Stimulated activated CD8-positive, alpha-beta memory T cell treated with anti-CD3 and anti-CD28 coated beads, Interleukin-12 subunit alpha, Interleukin-12 subunit beta, amount 100 ng/mL, for 24 hours (primary cell): ENCODE measurements at regions not wholly inside any gene's neighbourhood (a gene's known extent, or its start where the extent isn't known, plus 50 kb on each side); places are given as distances from the start of the nearest gene placed in this dataset.

Source experiments
- DNase-seq: peaks from one replicate; pipeline ENCODE4 v3.0.0-alpha.2; 2020; ENCODE audit errors: extremely low read depth

DNA sequence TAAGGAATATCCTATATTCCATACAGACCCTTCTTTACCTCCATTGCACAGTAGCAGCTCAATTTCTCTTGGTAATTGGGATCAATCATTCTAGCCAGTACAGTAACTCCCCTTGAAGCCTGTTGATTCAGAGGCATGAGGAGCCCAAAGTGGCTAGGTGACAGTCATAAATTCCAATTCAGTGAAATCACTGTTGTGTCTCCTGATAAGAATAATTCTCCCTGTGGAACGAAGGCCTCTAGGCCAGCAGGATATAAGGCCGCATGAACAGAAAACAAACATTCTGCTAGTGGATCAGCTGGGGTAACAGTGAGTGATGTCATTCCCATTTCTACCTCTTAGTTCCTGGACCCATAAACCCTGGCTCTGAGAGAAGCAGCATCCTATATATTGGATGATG lies 696.3 kb downstream of the NR2F2 start:
- DNase-seq: no peak

GRCh38 chr15:97027772-97028171 lies 697.3 kb downstream of the NR2F2 start:
- no peak for DNase-seq

DNA sequence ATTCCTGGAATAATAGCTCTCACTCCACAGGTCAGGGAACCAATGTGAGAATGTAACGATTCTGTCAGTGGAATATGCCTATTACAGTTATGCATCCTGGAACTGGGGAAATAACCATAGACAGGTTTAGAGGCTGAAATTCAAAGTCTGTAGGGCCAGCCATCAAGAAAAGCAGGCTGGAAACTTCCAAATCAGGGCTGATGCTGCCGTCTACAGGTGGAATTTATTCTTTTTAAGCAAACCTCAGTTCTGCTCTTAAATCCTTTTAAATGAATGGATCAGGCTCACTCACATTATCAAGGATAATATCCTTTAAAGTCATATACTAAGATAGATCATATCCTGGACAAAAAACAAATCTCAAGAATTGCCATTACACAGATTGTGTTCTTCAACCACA lies 699.8 kb downstream of the NR2F2 start:
- no peak for DNase-seq

GRCh38 chr15:97036301-97036700 lies 705.8 kb downstream of the NR2F2 start:
- DNase-seq: no peak

DNA sequence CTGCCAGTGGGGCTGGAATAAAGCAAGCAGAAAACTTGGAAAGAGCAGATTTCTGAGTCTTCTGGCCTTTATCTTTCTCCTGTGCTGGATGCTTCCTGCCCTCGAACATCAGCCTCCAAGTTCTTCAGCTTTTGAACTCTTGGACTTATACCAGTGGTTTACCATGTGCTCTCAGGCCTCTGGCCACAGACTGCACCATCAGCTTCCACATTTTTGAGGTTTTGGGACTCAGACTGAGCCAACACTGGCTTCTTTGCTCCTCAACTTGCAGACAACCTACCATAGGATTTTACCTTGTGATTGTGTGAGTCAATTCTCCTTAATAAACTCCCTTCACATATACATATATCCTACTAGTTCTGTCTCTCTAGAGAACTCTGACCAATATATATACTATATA lies 706.6 kb downstream of the NR2F2 start:
- no peak for DNase-seq

GRCh38 chr15:97045666-97046421 lies 715.3 kb downstream of the NR2F2 start:
- DNase-seq: no peak

DNA sequence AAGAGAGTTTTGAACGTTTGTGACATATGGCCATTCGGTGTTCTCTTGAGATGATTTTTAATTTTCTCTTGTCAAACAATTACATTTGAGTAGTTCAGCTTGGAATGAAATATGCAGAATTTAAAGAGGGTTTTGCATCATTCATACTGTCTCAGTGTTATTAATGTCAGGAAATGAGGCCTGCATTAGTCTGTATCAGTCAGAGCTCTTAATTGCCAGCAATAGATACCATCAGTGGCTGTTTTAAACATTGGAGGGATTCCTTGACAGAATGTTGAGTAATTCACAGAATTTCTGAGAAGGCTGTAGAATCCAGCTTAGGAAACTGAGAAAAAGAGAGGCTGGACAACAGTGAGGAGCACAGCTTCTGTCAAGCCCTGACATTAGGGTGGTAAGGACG lies 722.0 kb downstream of the NR2F2 start:
- no peak for DNase-seq

- no peak for DNase-seq
Measured at GRCh38 chr15:97053635-97054034, 723.1 kb downstream of the NR2F2 start.

DNA sequence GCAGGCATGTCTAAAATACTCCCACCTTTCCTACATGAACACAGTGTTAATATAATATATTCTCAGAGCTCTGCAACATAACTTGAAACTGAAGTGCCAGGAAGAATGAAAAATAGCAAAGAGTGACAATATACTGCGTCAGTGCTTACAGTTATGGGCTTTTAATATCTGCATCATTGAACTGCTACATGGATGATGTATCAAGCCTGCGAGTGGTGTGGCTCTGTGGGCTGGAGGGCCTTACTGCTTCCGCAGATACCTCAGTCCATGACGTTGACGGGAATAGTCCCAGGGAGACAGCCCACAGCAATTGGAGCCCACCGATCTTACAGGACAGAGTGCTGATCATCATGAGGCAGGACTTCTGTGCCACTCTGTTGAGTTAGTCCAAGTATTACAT lies 727.0 kb downstream of the NR2F2 start:
- DNase-seq: no peak

- DNase-seq: no peak
Measured at GRCh38 chr15:97059281-97059680, 728.8 kb downstream of the NR2F2 start.

GRCh38 chr15:97061392-97061791 lies 730.9 kb downstream of the NR2F2 start:
- DNase-seq: no peak

- no peak for DNase-seq
Measured at GRCh38 chr15:97071668-97072067, 741.2 kb downstream of the NR2F2 start.

GRCh38 chr15:97072545-97072944 lies 742.0 kb downstream of the NR2F2 start:
- DNase-seq: no peak

GRCh38 chr15:97076011-97076410 lies 745.5 kb downstream of the NR2F2 start:
- DNase-seq: no peak

- DNase-seq: no peak
Measured at GRCh38 chr15:97077975-97078374, 747.5 kb downstream of the NR2F2 start.

DNA sequence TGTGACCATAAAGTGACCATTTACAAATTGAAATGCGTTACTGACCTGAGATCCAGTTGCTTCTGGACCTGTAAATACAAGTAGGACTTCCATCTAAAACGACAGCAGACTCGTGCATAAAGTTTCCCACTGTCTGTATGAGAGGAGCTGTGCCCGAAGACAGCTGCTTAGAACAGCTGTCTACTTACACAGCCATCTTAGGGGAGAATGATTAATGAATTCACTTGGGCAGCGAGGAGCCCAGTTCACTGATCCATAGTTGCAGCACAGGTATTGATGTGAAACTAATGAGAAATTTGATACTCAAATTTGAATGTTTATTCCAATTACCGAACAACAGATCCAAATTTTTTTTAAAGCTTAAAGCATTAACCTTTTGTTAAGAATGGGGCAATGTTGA lies 748.1 kb downstream of the NR2F2 start:
- DNase-seq: no peak

GRCh38 chr15:97081666-97082226 lies 751.2 kb downstream of the NR2F2 start:
- DNase-seq: no peak

- DNase-seq: no peak
Measured at GRCh38 chr15:97082830-97083229, 752.3 kb downstream of the NR2F2 start.

DNA sequence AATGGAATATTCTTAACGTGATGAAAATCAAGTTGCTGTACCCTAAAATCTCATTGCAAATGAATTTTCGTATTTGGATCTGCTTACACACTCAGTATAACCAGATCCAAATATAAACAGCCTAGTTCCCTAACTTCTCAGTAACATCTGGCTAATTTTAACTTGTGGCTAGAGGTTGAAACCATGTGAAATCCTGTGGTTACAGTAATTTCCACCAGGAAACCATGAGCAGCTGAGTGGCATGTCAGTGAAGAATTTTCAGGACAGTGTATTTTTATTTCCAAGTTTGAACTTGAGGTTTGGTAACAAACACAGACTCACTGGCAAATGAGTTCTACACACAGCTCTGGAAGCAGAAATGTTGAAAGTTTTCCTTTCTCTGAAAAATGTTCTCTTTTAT lies 754.1 kb downstream of the NR2F2 start:
- no peak for DNase-seq

DNA sequence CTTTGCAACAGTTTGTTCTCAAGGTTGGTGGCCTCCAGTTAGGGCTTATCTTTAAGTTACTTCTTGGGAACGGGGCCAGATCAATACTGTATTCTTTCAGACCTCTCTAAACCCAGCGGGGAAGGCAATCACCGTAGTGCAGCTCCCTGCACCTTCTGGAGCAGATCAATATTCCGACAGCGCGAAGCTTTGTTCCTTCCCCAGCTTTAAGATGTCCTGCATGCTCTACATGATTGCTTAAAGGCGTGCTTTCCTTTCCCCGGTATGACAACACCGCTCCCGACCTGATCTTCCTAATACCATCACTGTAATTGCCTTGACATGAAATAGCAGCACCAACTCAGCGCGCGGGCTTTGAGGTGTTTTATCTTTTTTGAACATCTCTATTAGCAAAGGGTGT lies 755.2 kb downstream of the NR2F2 start:
- no peak for DNase-seq

DNA sequence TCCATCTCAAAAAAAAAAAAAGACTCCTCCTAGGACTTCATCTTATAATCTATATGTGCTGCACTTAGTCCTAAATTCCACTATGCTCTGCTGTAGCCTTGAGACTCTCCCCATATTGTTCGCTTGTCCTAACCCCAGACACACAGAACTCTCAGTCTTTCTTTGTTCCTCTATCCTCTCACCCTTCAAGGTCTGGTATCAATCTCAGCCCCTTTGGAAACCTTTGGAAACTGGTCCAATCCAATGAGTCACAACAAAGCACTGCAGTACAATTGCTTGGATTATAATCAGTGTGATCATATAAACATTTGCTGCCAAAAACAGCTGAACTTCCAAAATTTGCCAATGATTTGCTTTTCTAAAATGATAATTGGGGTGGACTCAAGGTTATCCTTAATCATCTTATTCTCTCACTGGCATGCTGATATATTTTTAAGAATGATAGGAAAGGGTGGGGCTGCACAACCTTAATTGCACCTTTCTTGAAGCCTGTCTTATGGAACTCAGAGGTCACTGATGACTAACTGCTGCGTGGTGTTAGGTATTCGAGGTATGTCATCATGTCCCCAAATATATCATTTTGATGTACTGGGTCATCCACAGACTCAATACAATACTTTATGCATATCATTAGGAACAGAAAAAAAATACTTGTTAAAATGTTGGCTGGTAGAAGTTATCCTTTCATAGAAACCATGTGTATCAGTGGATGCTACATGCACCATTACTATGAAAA lies 756.7 kb downstream of the NR2F2 start:
- DNase-seq: no peak

DNA sequence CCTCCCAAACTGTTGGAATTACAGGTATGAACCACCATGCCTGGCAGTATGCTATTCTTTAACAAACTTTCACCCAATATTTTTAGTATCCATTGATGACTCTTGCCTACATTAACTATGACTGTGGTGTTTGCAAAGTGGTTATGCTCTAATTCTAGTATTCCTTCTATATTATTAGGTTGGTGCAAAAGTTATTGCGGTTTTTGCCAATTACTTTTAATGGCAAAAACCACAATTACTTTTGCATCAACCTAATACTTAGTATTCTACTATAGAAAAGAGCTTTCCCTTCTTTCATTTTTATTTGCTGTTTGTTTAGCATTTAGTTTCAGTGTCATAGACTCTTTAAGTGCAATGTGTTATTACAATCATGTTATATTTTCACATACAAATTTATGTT lies 760.6 kb downstream of the NR2F2 start:
- no peak for DNase-seq

DNA sequence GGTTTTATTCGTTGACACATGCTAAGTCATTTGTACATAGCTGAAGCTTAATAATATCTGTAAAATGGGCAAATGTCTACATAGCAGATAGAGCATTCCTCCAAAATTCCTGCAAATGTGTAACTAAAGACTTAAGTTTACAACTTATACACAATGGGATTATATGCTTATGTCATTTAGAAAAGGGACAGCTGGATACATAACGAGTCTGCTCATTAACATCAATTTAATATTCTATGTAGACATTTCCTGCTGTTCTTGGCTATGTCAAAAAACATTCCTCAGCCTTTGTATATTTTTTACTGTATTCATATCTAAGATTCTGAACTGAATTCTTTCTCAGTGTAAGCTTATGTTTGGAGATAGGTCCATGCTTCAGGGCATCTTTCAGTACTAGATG lies 762.2 kb downstream of the NR2F2 start:
- DNase-seq: no peak
